Mucosa of descending colon (tissue), 3 donors: ENCODE measurements at regions not wholly inside any gene's neighbourhood (a gene's known extent, or its start where the extent isn't known, plus 50 kb on each side); places are given as distances from the start of the nearest gene placed in this dataset.

Experiments used
- ATAC-seq: fragments of 200-7000 bp; cut with Tn5 transposase; one replicate; pipeline ENCODE4 v1.9.1; 2020; ENCODE audit warnings: mild to moderate bottlenecking, moderate library complexity
- DNase-seq, 3 donors: peaks; one replicate each; pipeline ENCODE4 v3.0.0-alpha.2; 2020
- H3K36me3 ChIP-seq: fragments of 200-600 bp; one replicate; pipeline ENCODE4 v1.8.0; 2021; ENCODE audit warnings: low read depth, mild to moderate bottlenecking
- H3K4me1 ChIP-seq: fragments of 200-600 bp; one replicate; pipeline ENCODE4 v1.8.0; 2021; ENCODE audit warnings: low read depth, mild to moderate bottlenecking
- H3K4me3 ChIP-seq: fragments of 200-600 bp; one replicate; pipeline ENCODE4 v1.8.0; 2021; ENCODE audit warnings: mild to moderate bottlenecking
- H3K9me3 ChIP-seq: fragments of 200-600 bp; one replicate; pipeline ENCODE4 v1.8.0; 2021; ENCODE audit warnings: mild to moderate bottlenecking
- intact Hi-C, 2 donors: fragments of 100-400 bp; cut with DNase I in 1 of 2; cut with micrococcal nuclease in 1 of 2; formaldehyde crosslinking; loops; one replicate each; pipeline versions ENCODE4 v1.11.0 to v1.11.1; 2022; cut with DNase I, micrococcal nuclease
- TF ChIP-seq, protein P1 (sequence below): fragments of 200-600 bp; IDR thresholded peaks from one replicate; pipeline ENCODE4 v1.8.0; 2022; ENCODE audit warnings: antibody characterized with exemption, mild to moderate bottlenecking
- donor health status: DM: no; HTN: no; CAD: no; lungs with moderate emphysema.
- donor health status: DM: no; HTN: no; CAD: no.
- donor health status: DM: no; HTN: yes; CAD: no.

DNA sequence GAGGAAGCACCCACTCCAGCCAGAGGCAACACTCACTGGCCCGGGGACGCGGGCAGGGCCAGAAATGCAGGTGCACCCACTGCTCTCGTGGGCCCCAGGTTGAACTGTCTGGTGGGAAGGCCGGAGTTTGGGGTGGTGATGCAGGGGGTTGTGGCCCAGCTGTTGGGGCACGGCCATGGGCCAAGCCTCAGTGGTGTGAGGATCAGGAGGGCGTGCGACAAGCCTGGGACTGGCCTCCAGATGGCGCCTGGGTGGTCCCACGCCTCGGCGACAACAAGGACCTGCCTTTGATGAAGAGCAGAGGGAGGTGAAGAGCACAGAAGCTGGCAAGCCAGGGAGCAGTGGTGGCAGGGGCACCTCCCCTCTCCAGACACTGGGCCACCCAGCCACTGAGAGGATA lies 240.8 kb downstream of the BRD1 start:
- TF ChIP-seq, protein P1, sequence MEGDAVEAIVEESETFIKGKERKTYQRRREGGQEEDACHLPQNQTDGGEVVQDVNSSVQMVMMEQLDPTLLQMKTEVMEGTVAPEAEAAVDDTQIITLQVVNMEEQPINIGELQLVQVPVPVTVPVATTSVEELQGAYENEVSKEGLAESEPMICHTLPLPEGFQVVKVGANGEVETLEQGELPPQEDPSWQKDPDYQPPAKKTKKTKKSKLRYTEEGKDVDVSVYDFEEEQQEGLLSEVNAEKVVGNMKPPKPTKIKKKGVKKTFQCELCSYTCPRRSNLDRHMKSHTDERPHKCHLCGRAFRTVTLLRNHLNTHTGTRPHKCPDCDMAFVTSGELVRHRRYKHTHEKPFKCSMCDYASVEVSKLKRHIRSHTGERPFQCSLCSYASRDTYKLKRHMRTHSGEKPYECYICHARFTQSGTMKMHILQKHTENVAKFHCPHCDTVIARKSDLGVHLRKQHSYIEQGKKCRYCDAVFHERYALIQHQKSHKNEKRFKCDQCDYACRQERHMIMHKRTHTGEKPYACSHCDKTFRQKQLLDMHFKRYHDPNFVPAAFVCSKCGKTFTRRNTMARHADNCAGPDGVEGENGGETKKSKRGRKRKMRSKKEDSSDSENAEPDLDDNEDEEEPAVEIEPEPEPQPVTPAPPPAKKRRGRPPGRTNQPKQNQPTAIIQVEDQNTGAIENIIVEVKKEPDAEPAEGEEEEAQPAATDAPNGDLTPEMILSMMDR: no peak
- DNase-seq (no peak), ATAC-seq (no peak)
- Histone ChIP-seq H3K9me3 (no peaks in the 10 kb centered on the region), H3K4me1 (no peaks in the 10 kb centered on the region), H3K4me3 (no peak overlapping the region), H3K36me3 (no peaks in the 10 kb centered on the region)
- intact Hi-C loops: no loop called here

DNA sequence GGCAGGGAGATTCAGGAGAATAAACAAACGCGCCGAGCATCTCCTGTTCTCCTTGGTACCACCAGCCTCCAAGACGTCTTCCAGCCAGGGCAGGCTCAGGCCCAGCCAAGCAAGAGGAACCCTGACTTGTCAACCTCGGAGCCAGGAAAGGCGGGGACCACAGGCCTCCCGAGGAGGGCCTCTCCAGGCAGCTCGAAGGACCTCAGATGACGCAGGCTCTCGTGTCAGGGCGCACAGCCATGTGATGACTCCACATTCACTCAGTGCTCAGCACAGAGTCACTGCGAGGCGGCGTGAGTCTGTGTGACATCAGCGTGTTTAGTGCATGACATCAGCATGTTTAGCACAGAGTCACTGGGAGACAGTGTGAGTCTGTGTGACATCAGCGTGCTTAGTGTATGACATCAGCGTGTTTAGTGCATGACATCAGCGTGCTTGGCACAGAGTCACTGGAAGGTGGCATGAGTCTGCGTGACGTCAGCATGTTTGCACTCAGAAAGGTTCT lies 241.4 kb downstream of the BRD1 start:
- Histone ChIP-seq H3K36me3 (no peaks in the 10 kb centered on the region), H3K4me1 (no peaks in the 10 kb centered on the region), H3K4me3 (no peak overlapping the region), H3K9me3 (no peaks in the 10 kb centered on the region)
- no peak for DNase-seq
- ATAC-seq: no peak
- TF ChIP-seq, protein P1: no peak
- intact Hi-C loops: no loop called here

DNA sequence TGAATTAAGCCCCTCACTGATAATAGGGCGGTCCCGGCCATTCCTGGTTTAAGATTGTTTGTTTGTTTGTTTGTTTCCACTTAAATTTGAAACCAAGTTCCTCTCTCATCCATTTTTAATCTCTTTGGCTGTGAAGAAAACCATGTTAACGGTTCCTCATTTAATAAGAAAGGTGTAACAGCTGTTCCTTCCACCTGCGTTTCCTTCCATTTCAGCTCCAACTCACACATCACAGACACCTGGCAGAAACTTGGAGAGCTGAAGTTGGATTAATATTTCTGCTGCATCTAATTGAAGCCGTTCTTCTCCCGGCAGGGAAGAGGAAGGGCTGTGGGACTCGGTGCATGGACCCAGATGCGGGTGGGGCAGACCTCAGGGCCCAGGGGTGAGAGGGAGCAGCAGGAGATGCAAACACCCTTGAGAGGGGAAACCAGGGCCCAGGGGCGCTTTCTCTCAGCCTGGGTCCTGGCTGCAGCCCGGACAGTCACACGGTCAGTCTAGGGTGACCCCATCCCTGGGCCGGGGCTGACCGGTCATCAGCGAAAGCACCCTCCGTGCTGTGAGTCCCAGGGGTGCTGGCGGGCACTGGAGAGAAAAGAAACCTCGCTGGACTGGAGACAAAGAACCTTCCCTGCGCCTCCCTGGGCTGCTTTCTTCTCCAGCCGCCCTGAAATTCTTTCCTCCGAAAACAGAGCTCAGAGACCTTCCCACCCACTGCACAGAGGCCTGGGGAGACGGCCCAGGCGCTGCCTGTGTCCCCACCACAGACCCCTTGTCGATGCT lies 242.0 kb downstream of the BRD1 start:
- Histone ChIP-seq H3K9me3 (no peaks in the 10 kb centered on the region), H3K4me1 (no peaks in the 10 kb centered on the region), H3K36me3 (no peaks in the 10 kb centered on the region), H3K4me3 (no peak overlapping the region)
- DNase-seq (no peak), ATAC-seq (no peak)
- intact Hi-C loops: no loop called here
- TF ChIP-seq, protein P1: no peak

DNA sequence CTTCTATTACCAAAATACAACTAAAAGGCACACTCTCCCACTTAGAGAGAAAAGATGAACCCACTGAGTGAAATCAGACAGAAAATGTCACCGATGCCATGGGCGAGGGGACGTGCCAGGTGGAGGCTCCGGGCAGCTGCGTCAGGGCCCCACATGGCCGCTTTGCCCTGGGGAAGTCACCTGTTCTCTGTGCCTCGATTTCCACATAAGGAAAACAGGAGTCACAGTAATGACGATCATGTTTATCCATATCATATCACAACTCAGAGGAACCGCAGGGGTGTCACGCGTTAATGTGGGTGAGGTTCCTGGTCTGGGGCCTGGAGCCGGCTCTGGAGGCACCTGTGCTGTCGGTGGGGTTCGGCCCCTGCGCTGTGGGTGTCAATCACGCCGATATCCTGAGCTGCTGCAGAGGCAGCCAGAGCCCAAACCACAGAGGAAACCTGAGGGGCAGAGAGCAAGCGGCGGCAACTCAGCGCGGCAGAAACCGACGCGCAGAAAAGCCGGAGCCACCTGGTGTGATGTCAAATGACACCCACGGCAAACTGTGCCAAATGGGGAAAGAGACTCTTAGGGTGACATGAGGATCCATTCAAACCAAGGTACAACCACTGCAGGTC lies 243.7 kb downstream of the BRD1 start:
- Histone ChIP-seq H3K4me1 (no peaks in the 10 kb centered on the region), H3K36me3 (no peaks in the 10 kb centered on the region), H3K9me3 (peaks cover 3% of the 10 kb centered on the region), H3K4me3 (no peak overlapping the region)
- TF ChIP-seq, protein P1: no peak
- intact Hi-C loops: no loop called here
- DNase-seq (no peak), ATAC-seq (no peak)

DNA sequence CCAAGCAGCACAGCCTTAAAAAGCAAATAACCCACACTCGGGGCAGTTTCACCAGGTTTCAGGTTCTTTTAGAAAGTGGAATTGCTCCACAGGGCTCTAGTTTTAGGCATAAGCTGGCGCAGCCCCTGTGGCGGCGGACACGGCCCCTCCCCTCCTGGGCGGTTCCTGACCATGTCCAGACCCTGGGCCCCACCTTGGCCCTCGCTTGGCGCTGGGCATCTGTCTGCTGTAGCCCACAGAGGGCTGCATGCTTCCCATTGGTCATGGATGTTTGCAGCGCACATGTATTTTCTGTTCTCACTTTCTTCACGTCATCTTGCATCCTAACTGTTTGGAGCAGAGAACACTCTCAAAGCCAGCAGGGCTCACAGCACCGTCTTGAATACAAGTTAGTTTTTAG lies 244.3 kb downstream of the BRD1 start:
- H3K36me3 ChIP-seq: no peaks in the 10 kb centered on the region
- no peaks in the 10 kb centered on the region for H3K4me1 ChIP-seq
- no peak overlapping the region for H3K4me3 ChIP-seq
- intact Hi-C loops: no loop called here
- DNase-seq: no peak
- H3K9me3 ChIP-seq: peaks cover 3% of the 10 kb centered on the region
- no peak for ATAC-seq
- TF ChIP-seq, protein P1: no peak
